A673 (cell line): ENCODE measurements at regions not wholly inside any gene's neighbourhood (a gene's known extent, or its start where the extent isn't known, plus 50 kb on each side); places are given as distances from the start of the nearest gene placed in this dataset.

Experiments
- EZH2 ChIP-seq: fragments of 200-600 bp; sonication (generic); IDR thresholded peaks from 2 replicates; pipeline ENCODE4 v1.6.1; 2017; ENCODE audit warnings: borderline replicate concordance, low read depth, mild to moderate bottlenecking, mixed read lengths, antibody characterized with exemption, low read length; ENCODE audit not compliant: poor library complexity, severe bottlenecking
- TF ChIP-seq, protein P1 (sequence below): fragments of 300-800, 200-600 bp; sonication (generic); conservative IDR thresholded peaks from 2 replicates; pipeline ENCODE4 v1.5.1; 2017; ENCODE audit warnings: low read depth, mild to moderate bottlenecking, antibody characterized with exemption, low read length, moderate library complexity, mixed read lengths

DNA sequence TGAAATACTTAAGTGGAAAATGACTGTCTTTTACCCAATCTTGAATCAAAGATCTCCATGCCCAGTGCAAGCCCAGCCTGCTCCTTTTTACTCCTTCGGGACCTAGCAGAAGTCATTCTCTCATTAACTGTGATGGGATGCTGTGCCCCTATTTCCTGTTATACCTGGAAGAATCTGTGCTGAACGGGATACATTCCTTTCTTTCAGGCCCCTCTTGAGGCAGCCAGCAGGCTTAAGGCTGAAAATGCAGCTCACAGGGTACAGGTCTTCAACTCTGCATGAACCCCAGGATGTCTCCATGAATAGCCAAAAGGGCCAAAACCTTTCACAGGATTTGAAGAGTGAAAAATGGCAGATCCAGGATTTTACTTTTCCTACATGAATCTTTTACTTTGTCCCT lies 784.8 kb upstream of the KLHL29 start:
- TF ChIP-seq, protein P1, sequence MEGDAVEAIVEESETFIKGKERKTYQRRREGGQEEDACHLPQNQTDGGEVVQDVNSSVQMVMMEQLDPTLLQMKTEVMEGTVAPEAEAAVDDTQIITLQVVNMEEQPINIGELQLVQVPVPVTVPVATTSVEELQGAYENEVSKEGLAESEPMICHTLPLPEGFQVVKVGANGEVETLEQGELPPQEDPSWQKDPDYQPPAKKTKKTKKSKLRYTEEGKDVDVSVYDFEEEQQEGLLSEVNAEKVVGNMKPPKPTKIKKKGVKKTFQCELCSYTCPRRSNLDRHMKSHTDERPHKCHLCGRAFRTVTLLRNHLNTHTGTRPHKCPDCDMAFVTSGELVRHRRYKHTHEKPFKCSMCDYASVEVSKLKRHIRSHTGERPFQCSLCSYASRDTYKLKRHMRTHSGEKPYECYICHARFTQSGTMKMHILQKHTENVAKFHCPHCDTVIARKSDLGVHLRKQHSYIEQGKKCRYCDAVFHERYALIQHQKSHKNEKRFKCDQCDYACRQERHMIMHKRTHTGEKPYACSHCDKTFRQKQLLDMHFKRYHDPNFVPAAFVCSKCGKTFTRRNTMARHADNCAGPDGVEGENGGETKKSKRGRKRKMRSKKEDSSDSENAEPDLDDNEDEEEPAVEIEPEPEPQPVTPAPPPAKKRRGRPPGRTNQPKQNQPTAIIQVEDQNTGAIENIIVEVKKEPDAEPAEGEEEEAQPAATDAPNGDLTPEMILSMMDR = no peak
- no peak for TF ChIP-seq EZH2
